GM19023 (cell line): ENCODE measurements at regions not wholly inside any gene's neighbourhood (a gene's known extent, or its start where the extent isn't known, plus 50 kb on each side); places are given as distances from the start of the nearest gene placed in this dataset.

Experiments
- ATAC-seq: cut with Tn5 transposase; IDR thresholded peaks from one replicate; pipeline ENCODE4 v1.9.1; 2021; ENCODE audit warnings: mild to moderate bottlenecking, moderate library complexity; ENCODE audit not compliant: unreplicated experiment

DNA sequence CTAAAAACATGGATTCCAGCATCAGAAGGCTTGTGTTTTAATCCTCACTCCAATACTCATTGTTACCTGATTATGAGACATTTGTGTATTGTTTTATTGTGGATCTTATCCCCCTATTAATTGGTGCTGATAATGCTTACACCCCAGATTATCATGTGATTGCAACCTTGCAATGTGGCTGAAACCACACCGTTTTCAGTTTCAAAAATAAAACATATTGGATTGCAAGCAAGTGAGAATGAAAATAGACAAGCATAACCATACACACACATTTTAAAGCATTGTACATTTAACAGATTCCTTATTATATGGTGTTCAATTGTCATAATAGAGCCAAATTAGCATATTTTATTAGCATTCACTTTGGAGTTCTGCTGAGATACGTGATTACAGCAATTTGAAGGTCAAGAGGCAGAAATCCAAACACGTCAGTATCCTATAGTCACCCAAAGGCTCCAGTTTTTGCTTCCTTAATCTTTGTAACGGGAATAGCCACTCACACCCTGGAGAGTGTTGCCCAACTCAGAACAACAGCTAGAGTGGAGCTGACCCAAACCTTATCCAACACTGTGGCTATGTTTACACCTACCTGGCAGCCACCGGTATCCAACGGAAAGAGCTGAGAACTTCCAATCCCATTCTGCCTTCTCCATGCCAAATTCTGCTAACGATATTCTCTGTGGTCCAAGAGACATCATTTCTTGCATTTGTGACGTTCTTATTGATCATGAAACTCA is 317.1 kb upstream of the KLF6 start:
- no peak for ATAC-seq

DNA sequence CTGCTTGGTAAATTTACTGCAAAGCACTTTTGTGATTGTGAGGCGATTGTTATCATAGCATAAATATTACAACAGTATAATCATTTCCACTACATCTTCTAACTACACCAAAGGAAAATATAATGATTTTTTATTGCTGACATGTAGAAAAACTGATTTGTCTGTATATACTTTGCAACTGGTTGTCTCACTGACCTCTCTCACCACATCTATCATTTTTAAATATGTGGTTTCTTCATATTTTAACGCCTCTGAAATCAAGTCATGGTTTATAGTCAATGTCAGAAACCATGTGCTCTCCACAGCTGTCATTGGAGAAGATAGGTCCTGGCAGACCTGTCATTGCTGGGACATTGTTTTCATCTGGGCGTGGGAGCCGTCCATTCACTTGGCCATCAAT is 315.4 kb upstream of the KLF6 start:
- no peak for ATAC-seq

DNA sequence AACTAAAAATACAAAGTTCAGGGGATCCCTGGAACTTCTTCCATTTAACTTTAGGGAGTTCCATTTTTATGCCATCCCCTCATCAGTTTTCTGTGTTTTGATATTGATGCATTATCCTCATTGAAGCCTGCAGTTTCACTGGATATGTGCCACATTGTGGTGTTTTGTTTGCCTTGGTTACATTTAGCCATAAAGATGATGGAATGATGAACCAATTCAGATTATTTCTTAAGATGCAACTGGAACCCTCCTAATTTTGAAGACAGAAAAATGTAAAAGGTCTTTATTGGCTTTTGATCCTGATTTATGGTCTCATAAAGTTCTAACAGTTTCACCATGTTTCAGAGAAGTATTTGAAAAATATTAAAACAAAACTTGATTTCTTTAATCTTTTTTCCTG is 314.2 kb upstream of the KLF6 start:
- ATAC-seq = no peak

DNA sequence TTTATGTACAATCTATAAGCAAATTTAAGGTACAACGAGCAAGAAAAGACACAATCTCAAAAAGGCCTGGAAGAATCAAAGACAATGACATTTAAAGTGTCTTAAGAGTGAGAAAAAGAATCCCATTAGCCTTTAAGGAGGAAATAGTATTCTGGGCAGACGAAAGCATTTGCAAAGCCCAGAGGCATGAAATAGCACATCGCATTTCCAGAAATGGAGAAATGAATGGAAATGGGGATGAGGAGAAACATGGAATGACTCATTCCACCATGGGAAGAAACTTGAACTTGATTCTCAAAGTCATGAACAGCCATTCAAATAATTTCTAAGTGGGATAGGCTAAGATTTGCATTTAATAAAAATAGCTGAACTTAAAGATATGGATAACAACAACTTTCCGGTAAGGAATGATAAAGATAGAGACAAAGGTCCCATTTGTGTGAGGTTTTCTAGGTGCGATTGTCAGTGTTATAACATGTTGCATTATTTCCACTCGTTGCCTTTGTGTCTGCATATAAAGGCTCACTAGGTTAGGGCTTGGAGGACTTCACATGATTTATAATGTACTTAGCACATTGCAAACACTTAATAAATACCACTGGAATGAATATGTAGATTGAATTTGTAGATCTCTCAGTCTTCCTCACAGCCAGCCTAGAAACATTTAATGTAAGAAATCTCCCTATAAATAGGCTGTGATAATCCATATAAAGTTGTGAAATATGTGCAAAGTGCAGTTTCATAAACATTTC is 310.3 kb upstream of the KLF6 start:
- no peak for ATAC-seq

DNA sequence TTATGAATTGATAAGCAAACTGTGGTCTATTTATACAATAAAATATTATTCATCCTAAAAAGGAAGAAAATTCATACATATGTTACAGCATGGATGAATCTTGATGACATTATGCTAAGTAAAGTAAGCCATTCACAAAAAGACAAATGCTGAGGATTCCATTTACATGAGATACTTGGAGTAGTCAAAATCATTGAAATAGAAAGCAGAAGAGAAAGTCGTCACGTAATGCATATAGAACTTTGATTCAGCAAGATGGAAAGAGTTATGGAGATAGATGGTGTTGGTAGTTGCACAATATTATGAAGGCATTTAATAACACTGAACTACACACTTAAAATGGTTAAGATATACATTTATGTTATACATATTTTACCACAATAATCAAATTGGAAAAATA is 309.7 kb upstream of the KLF6 start:
- no peak for ATAC-seq

DNA sequence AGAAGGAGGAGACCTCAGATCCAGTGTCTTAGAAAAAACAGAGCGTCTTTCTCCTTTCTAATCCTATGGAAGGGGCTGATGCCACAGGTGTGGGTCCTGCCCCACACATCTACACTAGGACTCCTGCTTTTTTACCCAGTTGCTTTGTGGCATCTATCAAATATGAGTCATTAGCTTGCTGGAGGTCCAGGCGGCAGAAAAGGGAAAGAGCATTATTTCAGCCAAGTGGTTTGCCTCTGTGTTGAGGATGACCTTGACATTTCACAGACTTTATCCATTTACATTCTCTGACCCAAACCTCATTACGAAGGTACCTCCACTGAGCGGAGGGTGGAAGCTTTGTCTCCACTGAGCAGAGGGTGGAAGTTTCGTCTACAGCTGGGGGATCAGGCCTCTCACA is 308.4 kb upstream of the KLF6 start:
- no peak for ATAC-seq

DNA sequence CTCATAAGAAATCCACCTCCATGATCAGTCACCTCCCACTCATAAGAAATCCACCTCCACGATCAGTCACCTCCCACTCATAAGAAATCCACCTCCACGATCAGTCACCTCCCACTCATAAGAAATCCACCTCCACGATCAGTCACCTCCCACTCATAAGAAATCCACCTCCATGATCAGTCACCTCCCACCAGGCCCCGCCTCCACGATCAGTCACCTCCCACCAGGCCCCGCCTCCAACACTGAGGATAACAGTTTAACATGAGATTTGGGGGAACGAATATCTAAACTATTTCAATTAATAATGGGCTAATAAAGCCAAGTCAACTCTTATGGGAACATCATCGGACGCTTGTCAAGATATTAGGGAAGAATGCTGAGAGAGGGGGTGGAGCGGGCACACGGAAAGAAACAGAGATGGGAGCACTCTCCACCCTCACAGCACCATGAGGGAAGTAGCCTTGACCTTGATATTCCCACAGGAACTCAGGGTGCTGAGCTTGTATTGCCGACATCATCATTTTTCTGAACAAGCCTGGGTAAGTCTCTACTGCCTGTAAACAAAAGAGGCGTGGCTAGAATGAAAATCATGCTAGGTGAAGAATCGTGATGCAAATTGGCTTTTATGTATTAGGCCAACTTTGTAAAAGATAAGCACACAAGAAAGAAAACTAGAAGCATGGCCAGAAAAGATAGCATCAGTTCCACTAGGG is 303.5 kb upstream of the KLF6 start:
- ATAC-seq = no peak

DNA sequence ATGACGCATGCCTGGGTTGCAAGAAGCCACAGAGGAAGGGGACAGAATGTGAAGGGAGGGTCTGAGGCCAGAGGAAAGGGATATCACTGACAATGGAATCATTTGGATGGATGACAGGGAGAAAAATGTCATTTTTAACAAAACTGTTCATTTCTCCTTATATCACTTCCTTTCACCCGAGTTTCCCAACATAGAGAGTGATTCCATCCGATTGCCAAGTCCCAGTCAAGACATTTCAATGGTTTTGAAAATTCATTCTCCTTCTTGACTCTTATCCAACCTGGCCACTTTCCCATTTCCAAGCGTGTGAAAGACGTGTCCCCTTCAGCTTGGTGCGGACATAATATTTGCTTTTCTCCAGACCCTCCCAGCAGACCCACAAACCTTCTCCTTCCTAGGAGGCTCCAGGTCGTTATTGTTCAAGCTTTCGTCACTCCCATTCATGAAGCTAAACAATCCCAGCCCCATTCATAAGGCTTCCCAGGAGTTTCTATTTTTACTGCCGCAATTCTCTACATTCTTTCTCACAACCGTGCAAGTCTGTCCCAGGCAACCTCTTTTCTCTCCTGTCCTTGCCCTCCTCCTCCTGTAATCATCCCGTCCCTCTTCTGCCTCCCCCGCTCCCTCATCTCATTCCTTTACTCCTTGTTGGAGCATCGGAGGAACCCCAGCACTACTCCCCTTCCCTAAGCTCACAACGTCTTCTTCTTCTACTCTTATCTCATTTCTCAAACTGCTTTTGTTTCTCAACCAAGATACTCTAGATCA is 301.3 kb upstream of the KLF6 start:
- no peak for ATAC-seq

DNA sequence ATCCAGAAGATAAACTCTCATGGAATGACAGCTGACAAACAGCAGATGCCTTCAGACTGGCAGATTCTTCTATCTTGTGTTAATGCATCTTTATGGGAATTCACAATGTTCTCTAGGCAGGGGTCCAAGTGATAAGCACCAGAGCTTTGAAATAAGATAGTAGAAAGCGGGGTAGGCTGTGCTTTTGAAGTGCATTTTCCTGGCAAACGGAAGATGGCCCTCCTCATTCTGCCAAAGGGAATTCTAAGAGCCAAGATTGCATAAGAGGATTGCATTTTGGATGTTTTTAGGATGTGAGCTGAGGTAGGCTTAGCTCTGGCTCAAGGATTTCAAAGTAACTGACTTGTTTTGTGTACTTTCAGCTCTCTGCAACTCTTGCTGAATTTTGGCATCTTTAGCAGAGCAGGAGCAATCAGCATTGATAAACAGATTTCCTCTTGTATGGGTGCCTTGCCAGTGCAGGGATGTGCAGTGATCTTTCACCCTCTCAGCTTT is 298.5 kb upstream of the KLF6 start:
- no peak for ATAC-seq

DNA sequence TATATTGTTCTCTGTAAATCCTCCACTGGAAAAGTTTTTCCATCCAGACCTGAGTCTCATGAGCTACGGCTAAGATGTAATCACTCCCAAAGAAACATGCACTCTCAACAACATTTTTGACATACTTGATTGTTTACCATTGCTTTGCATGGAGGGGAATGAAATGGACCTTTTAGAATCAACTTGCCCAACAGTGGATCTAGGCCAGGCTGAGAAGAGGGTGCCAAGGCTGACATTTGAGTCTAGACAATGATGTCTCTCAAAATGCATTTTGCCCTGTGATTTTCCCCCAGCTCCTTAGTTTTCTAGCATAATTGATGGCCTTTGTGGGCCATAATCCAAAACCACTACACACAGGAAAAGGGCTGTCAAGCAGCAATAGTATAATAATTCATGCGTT is 297.9 kb upstream of the KLF6 start:
- ATAC-seq = no peak

DNA sequence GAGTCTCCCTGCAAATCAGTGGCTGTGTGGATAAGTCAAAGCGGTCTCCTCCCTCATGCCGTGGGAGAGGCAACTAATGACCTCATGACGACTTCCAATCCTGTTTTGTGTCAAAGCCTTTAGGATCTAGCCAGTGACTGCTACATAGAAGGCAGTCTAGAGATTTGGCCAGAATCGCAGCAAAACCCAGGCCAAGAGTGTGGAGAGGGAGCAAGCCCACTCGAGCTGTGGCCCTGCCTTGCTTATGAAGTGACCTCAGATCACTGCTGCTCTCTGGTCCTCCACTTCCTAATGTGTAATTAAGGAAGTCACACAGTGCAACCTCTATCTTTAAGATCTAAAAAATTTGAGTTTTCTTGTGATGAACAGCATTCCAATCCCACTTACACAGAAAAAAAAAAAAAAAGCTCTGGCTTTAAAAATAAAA is 296.7 kb upstream of the KLF6 start:
- no peak for ATAC-seq

DNA sequence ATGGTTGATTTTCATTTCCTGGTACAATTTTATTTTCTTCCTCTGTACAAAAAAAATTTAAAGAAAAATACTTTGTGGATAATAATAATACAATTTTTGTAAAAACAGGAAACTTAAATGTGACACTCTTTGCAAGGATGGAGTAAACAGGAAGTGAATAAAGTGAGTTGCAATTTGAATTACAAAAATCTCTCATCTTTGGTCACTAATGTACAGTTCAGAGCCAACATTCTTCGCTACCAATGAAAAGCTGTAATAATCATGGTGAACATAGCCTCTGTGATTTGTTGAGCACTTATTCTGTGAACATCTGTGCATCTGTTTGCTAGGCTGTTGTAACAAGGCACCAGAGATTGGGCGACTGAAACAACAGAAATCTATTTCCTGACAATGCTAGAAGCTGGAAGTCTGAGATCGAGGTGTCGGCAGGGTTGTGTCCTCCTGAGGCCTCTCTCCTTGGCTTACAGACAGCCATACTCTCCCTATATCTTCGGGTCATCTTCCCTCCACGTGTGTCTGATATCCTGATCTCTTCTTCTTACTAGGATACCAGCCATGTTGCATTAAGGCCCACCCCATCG is 295.3 kb upstream of the KLF6 start:
- ATAC-seq = no peak

DNA sequence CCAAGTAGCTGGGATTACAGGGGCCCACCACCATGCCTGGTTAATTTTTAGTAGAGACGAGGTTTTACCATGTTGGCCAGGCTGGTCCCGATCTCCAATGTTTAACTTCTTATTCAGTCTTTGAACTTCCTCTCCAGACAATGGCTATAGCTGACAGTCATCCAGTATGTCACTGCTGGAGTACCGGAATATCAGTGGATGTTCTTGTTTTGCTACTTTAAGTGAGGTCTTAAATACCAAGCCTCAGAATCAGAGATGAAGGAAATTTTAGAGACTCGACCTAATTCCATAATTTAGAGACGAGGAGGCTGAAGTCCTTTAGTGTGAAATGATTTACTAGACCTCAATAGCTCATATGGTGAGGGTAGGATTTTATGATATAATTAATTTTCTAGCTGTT is 294.8 kb upstream of the KLF6 start:
- ATAC-seq = no peak

DNA sequence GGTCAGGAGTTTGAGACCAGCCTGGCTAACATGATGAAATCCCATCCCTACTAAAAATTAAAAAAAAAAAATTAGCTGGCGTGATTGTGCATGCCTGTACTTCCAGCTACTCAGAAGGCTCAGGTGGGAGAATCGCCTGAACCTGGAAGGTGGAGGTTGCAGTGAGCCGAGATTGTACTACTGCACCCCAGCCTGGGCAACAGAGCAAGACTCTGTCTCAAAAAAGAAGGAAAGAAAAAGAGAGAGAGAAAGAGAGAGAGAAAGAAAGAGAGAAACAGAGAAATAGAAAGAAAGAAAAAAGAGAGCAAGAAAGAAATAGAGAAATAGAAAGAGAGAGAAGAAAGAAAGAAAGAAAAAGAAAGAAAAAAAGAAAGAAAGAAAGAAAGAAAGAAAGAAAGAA is 292.8 kb upstream of the KLF6 start:
- no peak for ATAC-seq

DNA sequence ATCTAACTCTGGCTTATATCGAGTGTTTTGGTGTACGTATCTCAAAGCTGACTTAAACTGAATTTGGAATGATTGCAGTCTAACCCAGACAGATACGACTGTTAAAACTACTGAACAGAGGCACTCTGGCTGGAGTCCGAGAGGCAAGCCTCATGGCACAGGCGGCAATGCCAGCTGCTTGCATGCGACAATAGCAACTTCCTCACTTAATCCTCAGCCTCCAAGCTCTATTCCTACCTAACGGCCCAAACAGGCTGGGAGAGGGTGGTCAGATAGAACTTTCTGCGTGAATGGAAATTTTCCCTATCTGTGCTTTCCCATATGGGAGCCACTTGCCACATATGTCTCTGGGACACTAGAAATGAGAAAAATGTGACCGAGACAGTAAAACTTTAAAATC is 292.0 kb upstream of the KLF6 start:
- ATAC-seq = no peak

DNA sequence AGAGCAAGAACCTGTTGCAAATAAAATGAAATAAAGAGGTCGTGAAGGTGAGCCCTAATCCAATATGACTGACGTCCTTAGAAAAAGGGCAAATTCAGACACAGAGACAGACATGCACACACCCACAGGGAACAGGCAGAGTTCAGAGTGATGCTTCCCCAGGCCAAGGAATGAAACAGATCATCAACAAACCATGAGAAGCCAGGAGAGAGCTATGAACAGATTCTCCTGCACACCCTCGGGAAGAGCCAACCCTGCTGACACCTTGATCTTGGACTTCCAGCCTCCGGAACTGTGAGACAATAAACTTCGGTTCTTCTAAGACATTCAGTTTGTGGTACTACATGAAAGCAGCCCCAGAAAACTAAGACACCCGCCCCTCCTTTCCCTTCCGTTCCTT is 290.4 kb upstream of the KLF6 start:
- no peak for ATAC-seq

DNA sequence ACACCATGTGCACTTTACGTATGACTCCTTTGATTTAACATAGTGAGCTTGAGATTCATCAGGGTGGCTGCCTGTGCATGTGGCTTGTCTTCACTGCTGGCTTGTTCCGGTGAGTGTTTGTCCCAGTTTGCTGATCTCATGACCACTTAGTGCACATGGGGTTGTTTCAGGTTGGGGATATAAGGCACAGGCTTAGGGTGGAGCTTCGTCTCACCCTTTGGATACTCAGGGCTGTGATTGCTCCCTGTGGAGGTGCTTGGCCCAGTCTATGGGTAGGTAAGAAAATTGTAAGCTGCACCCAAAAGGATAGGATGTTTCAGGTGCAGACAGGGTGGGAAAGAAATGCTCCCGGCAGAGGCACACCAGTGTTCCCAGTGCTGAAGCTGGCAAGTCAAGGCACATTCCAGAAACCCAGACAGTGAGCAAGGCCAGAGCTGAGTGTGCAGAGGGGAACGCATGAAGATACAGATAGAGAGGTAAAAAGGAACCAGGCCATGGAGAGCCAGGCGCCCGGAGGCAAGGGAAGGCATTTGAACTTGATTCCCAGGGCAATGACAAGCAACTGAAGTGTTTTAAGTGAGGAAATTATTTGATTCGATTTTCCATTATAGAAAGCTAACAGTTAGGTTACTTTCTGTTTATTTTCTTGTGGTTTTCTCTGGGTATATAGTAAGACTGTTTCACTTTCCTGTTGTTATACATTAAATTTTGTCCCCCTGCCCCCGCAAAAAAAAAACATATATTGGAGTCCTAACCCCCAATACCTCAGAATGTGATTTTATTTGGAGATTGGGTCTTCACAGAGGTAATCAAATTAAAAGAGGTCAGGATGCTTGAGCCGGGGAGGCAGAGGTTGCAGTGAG is 289.8 kb upstream of the KLF6 start:
- ATAC-seq = no peak

DNA sequence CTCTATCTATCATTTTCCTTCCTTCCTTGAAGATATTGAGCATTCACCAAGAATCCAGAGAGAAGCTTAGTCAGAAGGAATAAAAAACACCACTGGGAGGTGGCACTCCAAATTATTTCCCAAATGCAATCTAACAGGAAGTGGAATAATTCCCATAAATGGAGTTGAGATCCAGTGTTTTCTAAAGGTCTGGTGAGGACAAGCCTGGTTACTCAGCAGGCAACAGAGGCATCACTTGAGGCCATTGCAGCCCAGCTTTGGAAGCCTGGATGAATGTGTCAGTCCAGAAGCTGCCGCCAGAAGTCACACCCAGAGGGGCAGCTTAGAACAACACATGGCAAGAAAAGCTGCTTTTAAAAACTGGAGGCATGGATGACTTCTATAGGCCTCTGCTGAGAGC is 288.9 kb upstream of the KLF6 start:
- ATAC-seq = no peak

DNA sequence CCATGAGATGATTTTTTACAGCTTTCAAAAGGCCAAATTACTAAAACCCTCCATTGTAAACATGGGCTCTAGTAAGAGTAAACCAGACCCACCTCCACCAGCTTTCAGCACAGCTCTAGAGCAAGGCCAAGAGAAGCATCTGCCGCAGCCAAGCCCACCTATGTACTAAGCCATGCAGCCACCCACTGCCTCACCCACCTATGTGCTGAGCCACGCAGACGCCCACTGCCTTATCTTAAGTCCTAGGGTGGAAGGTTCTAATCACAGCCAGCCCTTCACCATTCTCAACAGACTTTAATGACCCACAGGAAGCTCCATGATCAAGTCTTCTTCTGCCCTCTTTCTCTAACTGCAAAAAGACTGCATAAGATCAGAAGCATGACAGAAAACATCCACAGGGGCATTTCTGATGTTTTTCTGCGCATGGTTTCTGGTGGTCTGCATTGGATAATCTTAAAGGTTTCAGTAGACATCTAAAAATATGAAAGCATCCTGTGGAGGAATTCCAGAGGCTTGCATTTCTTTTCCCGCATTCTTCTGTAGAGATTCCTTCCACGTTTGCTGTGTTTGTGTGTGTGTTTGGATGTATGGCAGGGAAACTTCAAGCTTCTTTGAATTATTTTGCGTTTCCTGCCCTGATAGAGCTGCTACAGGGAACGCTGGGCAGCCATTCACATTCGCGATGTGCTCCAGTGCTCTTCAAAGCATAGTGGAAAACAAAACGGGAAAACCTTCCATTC is 286.1 kb upstream of the KLF6 start:
- ATAC-seq = no peak
